Body of pancreas (tissue), 4 donors: ENCODE measurements at regions not wholly inside any gene's neighbourhood (a gene's known extent, or its start where the extent isn't known, plus 50 kb on each side); places are given as distances from the start of the nearest gene placed in this dataset.

Experiments
- ATAC-seq: fragments of 150-250 bp; one replicate; pipeline ENCODE4 v1.9.1; 2016
- DNase-seq, 4 donors: peaks; one replicate each; pipeline ENCODE4 v3.0.0-alpha.2; 2019
- H3K27ac ChIP-seq, 4 donors: fragments of 200-600 bp; sonication (generic); 1 replicate in 3 of 4; 2 replicates in 1 of 4; pipeline versions ENCODE4 v1.5.1 to v1.6.1; 2016 to 2019; ENCODE audit warnings: mild to moderate bottlenecking in 1 of 4, mixed read lengths in 1 of 4, moderate library complexity in 1 of 4
- H3K27me3 ChIP-seq, 2 donors: fragments of 200-600 bp; sonication (generic); one replicate each; pipeline ENCODE4 v1.6.0; 2016; ENCODE audit warnings: mild to moderate bottlenecking in 1 of 2
- H3K36me3 ChIP-seq, 2 donors: fragments of 200-600 bp; sonication (generic); replicated peaks in 1 of 2; 2 replicates each; pipeline ENCODE4 v1.5.1; 2016; ENCODE audit warnings: low read depth in 2 of 2; ENCODE audit not compliant: insufficient read depth in 1 of 2
- H3K4me1 ChIP-seq: fragments of 200-600 bp; sonication (generic); one replicate; pipeline ENCODE4 v1.6.0; 2016
- H3K4me3 ChIP-seq, 2 donors: fragments of 200-600 bp; sonication (generic); 1 replicate in 1 of 2; 2 replicates in 1 of 2; pipeline ENCODE4 v1.5.1; 2016 to 2019
- H3K9me3 ChIP-seq, 3 donors: fragments of 200-600 bp; sonication (generic); 1 replicate in 2 of 3; 2 replicates in 1 of 3; pipeline ENCODE4 v1.5.1; 2016
- CTCF ChIP-seq, 7 experiments: fragments of 450-650 bp in 4 of 7; fragments of 200-600 bp in 3 of 7; sonication (generic) in 3 of 7; IDR thresholded peaks; one replicate each; pipeline ENCODE4 v1.5.1; 2016 to 2019; ENCODE audit warnings: antibody characterized with exemption in 7 of 7
- POLR2A ChIP-seq, 3 donors: fragments of 450-650 bp; IDR thresholded peaks; one replicate each; pipeline ENCODE4 v1.6.1; 2016; ENCODE audit warnings: antibody characterized with exemption in 3 of 3, mild to moderate bottlenecking in 2 of 3
- WGBS, 2 donors: methylation state at CpG; one replicate each; pipeline ENCODE4 v1.1.5; 2017; 5-methylcytosine and 5-hydroxymethylcytosine counted together
- intact Hi-C: fragments of 100-400 bp; cut with DNase I; formaldehyde crosslinking; loops from one replicate; pipeline ENCODE4 v1.15.1; 2023

- no peak for DNase-seq
- TF ChIP-seq CTCF (IDR thresholded peaks at IDR 0.05): no peak
- TF ChIP-seq POLR2A (IDR thresholded peaks at IDR 0.05): no peak
- intact Hi-C loops: no loop called here
- Histone ChIP-seq H3K4me3 (no peak overlapping the region), H3K27me3 (no peaks in the 10 kb centered on the region), H3K9me3 (no peaks in the 10 kb centered on the region), H3K4me1 (peaks cover 13% of the 10 kb centered on the region), H3K36me3 (no peaks in the 10 kb centered on the region), H3K27ac (no peak overlapping the region)
- ATAC-seq: no peak
- WGBS, 2 donors: 53 to 62% methylated on average over 5 of the region's 5 CpGs
These were observed 402.8 kb downstream of the FGF9 start for GRCh38 chr13:22073718-22074117.

- Histone ChIP-seq H3K4me3 (no peak overlapping the region), H3K9me3 (no peaks in the 10 kb centered on the region), H3K27ac (no peak overlapping the region), H3K27me3 (no peaks in the 10 kb centered on the region), H3K4me1 (peaks cover 13% of the 10 kb centered on the region), H3K36me3 (no peaks in the 10 kb centered on the region)
- TF ChIP-seq CTCF (IDR thresholded peaks at IDR 0.05) (no peak), POLR2A (IDR thresholded peaks at IDR 0.05) (no peak)
- no peak for ATAC-seq
- intact Hi-C loops: no loop called here
- DNase-seq: no peak
These were observed 403.5 kb downstream of the FGF9 start for GRCh38 chr13:22074403-22074802.

- Histone ChIP-seq H3K27me3 (no peaks in the 10 kb centered on the region), H3K27ac (no peak overlapping the region), H3K4me1 (peaks cover 13% of the 10 kb centered on the region), H3K9me3 (no peaks in the 10 kb centered on the region), H3K4me3 (no peak overlapping the region), H3K36me3 (no peaks in the 10 kb centered on the region)
- no peak for DNase-seq
- no peak for ATAC-seq
- no peak for TF ChIP-seq CTCF (IDR thresholded peaks at IDR 0.05)
- TF ChIP-seq POLR2A (IDR thresholded peaks at IDR 0.05): no peak
- WGBS, 2 donors: 66 to 69% methylated on average over 2 of the region's 2 CpGs
- intact Hi-C loops: no loop called here
These were observed 405.8 kb downstream of the FGF9 start for GRCh38 chr13:22076658-22077057.

- no peak for TF ChIP-seq POLR2A (IDR thresholded peaks at IDR 0.05)
- 4 to 11% methylated on average over 3 of the region's 3 CpGs for WGBS, 2 donors
- intact Hi-C loops: no loop called here
- H3K9me3 ChIP-seq: no peaks in the 10 kb centered on the region
- H3K36me3 ChIP-seq: no peaks in the 10 kb centered on the region
- no peak for ATAC-seq
- no peak overlapping the region for H3K27ac ChIP-seq
- no peak overlapping the region for H3K4me3 ChIP-seq
- peaks cover 13% of the 10 kb centered on the region for H3K4me1 ChIP-seq
- DNase-seq: no peak
- no peaks in the 10 kb centered on the region for H3K27me3 ChIP-seq
These were observed 406.4 kb downstream of the FGF9 start for GRCh38 chr13:22077205-22077683.

GRCh38 chr13:22077764-22078163, 406.9 kb downstream of the FGF9 start:
- TF ChIP-seq CTCF (IDR thresholded peaks at IDR 0.05): no peak
- TF ChIP-seq POLR2A (IDR thresholded peaks at IDR 0.05): no peak
- no peaks in the 10 kb centered on the region for H3K36me3 ChIP-seq
- WGBS, 2 donors: 18 to 23% methylated on average over 2 of the region's 2 CpGs
- H3K27me3 ChIP-seq: no peaks in the 10 kb centered on the region
- DNase-seq (no peak), ATAC-seq (no peak)
- intact Hi-C loops: no loop called here
- peaks cover 13% of the 10 kb centered on the region for H3K4me1 ChIP-seq
- H3K9me3 ChIP-seq: no peaks in the 10 kb centered on the region
- no peak overlapping the region for H3K4me3 ChIP-seq
- H3K27ac ChIP-seq: no peak overlapping the region
